MM.1S (cell line): ENCODE measurements at regions not wholly inside any gene's neighbourhood (a gene's known extent, or its start where the extent isn't known, plus 50 kb on each side); places are given as distances from the start of the nearest gene placed in this dataset.

Experiments used
- DNase-seq: peaks from one replicate; pipeline ENCODE4 v3.0.0-alpha.2; 2015
- H2AFZ ChIP-seq: fragments of 300-600 bp; sonication (generic); 2 replicates; pipeline ENCODE4 v1.6.0; 2016; ENCODE audit warnings: antibody characterized with exemption, low read length
- H3F3A ChIP-seq: fragments of 300-600 bp; sonication (generic); 2 replicates; pipeline ENCODE4 v1.6.1; 2016; ENCODE audit warnings: mild to moderate bottlenecking, antibody characterized with exemption, low read length, moderate library complexity, mixed read lengths; ENCODE audit not compliant: insufficient read depth
- H3K27ac ChIP-seq: fragments of 300-600 bp; sonication (generic); 2 replicates; pipeline ENCODE4 v1.5.1; 2016; ENCODE audit warnings: mild to moderate bottlenecking, low read length
- H3K27me3 ChIP-seq: fragments of 300-600 bp; sonication (generic); replicated peaks from 2 replicates; pipeline ENCODE4 v1.6.0; 2016; ENCODE audit warnings: low read length; ENCODE audit not compliant: insufficient read depth
- H3K36me3 ChIP-seq: fragments of 300-600 bp; sonication (generic); replicated peaks from 2 replicates; pipeline ENCODE4 v1.6.1; 2016; ENCODE audit warnings: mild to moderate bottlenecking, low read length, mixed read lengths; ENCODE audit not compliant: insufficient read depth
- H3K4me1 ChIP-seq: fragments of 300-600 bp; sonication (generic); 2 replicates; pipeline ENCODE4 v1.6.1; 2016; ENCODE audit warnings: low read length, mixed read lengths
- H3K4me2 ChIP-seq: fragments of 300-600 bp; sonication (generic); 2 replicates; pipeline ENCODE4 v1.6.0; 2016; ENCODE audit warnings: low read depth, low read length
- H3K4me3 ChIP-seq: fragments of 300-600 bp; sonication (generic); 2 replicates; pipeline ENCODE4 v1.5.1; 2016; ENCODE audit warnings: low read length, mixed read lengths
- H3K79me2 ChIP-seq: fragments of 300-600 bp; sonication (generic); 2 replicates; pipeline ENCODE4 v1.6.1; 2016; ENCODE audit warnings: mixed run types, low read length, mixed read lengths
- H3K9ac ChIP-seq: fragments of 300-600 bp; sonication (generic); 2 replicates; pipeline ENCODE4 v1.6.1; 2016; ENCODE audit warnings: low read length, mixed read lengths
- H3K9me2 ChIP-seq: fragments of 300-600 bp; sonication (generic); replicated peaks from 2 replicates; pipeline ENCODE4 v1.6.1; 2016; ENCODE audit warnings: mild to moderate bottlenecking, low read length, mixed read lengths; ENCODE audit not compliant: insufficient read depth
- H3K9me3 ChIP-seq: fragments of 300-600 bp; sonication (generic); replicated peaks from 2 replicates; pipeline ENCODE4 v1.6.1; 2016; ENCODE audit warnings: mild to moderate bottlenecking, low read length, mixed read lengths; ENCODE audit not compliant: insufficient read depth
- H4K20me1 ChIP-seq: fragments of 300-600 bp; sonication (generic); 2 replicates; pipeline ENCODE4 v1.6.1; 2016; ENCODE audit warnings: mild to moderate bottlenecking, low read length, moderate library complexity, mixed read lengths; ENCODE audit not compliant: insufficient read depth
- EZH2 ChIP-seq: fragments of 300-600 bp; sonication (generic); optimal IDR thresholded peaks from 2 replicates; pipeline ENCODE3; 2017; ENCODE audit warnings: low read depth, mild to moderate bottlenecking, antibody characterized with exemption, low read length, mixed read lengths
- EZH2phosphoT487 ChIP-seq: fragments of 300-600 bp; sonication (generic); IDR thresholded peaks from 2 replicates; pipeline ENCODE4 v1.6.1; 2018; ENCODE audit warnings: antibody characterized with exemption, low read length
- TF ChIP-seq, protein P1 (sequence below): fragments of 300-600 bp; sonication (generic); IDR thresholded peaks from 2 replicates; pipeline ENCODE4 v1.5.1; 2016; ENCODE audit warnings: antibody characterized with exemption, low read length, mixed read lengths

- Histone ChIP-seq H3K9me2 (no peaks in the 10 kb centered on the region), H3K9ac (no peak overlapping the region), H3K4me3 (no peak overlapping the region), H4K20me1 (no peaks in the 10 kb centered on the region), H3K27ac (no peak overlapping the region), H3K9me3 (no peaks in the 10 kb centered on the region), H3K36me3 (no peaks in the 10 kb centered on the region), H3K79me2 (no peaks in the 10 kb centered on the region), H3K4me1 (no peaks in the 10 kb centered on the region), H2AFZ (no peak overlapping the region), H3K27me3 (no peaks in the 10 kb centered on the region), H3F3A (no peaks in the 10 kb centered on the region), H3K4me2 (no peak overlapping the region)
- no peak for DNase-seq
- TF ChIP-seq, protein P1, sequence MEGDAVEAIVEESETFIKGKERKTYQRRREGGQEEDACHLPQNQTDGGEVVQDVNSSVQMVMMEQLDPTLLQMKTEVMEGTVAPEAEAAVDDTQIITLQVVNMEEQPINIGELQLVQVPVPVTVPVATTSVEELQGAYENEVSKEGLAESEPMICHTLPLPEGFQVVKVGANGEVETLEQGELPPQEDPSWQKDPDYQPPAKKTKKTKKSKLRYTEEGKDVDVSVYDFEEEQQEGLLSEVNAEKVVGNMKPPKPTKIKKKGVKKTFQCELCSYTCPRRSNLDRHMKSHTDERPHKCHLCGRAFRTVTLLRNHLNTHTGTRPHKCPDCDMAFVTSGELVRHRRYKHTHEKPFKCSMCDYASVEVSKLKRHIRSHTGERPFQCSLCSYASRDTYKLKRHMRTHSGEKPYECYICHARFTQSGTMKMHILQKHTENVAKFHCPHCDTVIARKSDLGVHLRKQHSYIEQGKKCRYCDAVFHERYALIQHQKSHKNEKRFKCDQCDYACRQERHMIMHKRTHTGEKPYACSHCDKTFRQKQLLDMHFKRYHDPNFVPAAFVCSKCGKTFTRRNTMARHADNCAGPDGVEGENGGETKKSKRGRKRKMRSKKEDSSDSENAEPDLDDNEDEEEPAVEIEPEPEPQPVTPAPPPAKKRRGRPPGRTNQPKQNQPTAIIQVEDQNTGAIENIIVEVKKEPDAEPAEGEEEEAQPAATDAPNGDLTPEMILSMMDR, result no peak
- TF ChIP-seq EZH2phosphoT487 (no peak), EZH2 (no peak)
Observed at GRCh38 chr17:13118311-13118710, 100.5 kb upstream of the ELAC2 start.

DNA sequence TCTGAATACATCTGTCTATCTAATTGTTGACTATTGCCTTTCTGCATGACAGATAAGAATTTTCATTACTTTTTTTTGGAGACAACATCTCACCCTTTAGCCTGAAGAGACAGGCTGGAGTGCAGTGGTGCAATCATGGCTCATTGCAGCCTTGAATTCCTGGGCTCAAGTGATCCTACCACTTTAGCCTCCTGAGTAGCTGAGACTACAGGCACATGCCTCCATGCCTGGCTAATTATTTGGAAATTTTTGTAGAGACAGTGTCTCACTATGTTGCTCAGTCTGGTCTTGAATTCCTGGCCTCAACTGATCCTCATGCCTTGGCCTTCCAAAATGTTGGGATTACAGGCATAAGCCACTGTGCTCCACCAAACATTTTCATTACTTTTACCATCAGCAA is 99.8 kb upstream of the ELAC2 start:
- no peak overlapping the region for H3K4me2 ChIP-seq
- DNase-seq, result no peak
- TF ChIP-seq EZH2phosphoT487 (no peak), EZH2 (no peak)
- TF ChIP-seq, protein P1, result no peak
- no peak overlapping the region for H3K27ac ChIP-seq
- no peak overlapping the region for H3K9ac ChIP-seq
- H4K20me1 ChIP-seq, result no peaks in the 10 kb centered on the region
- no peaks in the 10 kb centered on the region for H3K36me3 ChIP-seq
- H3K4me1 ChIP-seq, result no peaks in the 10 kb centered on the region
- no peaks in the 10 kb centered on the region for H3F3A ChIP-seq
- H2AFZ ChIP-seq, result no peak overlapping the region
- H3K9me3 ChIP-seq, result no peaks in the 10 kb centered on the region
- H3K9me2 ChIP-seq, result no peaks in the 10 kb centered on the region
- H3K79me2 ChIP-seq, result no peaks in the 10 kb centered on the region
- H3K27me3 ChIP-seq, result no peaks in the 10 kb centered on the region
- no peak overlapping the region for H3K4me3 ChIP-seq

- TF ChIP-seq, protein P1, result peak; percentile 37
- TF ChIP-seq EZH2 (no peak), EZH2phosphoT487 (no peak)
- Histone ChIP-seq H3K27ac (no peak overlapping the region), H3K9me2 (no peaks in the 10 kb centered on the region), H3K9me3 (no peaks in the 10 kb centered on the region), H3K4me1 (no peaks in the 10 kb centered on the region), H3K4me2 (peak overlapping the region; percentile 12; the same call in 1 of the 2 replicates), H2AFZ (peak overlapping the region; percentile 27; the same call in 1 of the 2 replicates), H3K9ac (no peak overlapping the region), H4K20me1 (no peaks in the 10 kb centered on the region), H3K27me3 (no peaks in the 10 kb centered on the region), H3K79me2 (no peaks in the 10 kb centered on the region), H3F3A (no peaks in the 10 kb centered on the region), H3K36me3 (no peaks in the 10 kb centered on the region), H3K4me3 (no peak overlapping the region)
- no peak for DNase-seq
Observed at GRCh38 chr17:13114601-13115031, 96.8 kb upstream of the ELAC2 start.
